ENCODE measurements at regions not wholly inside any gene's neighbourhood (a gene's known extent, or its start where the extent isn't known, plus 50 kb on each side); places are given as distances from the start of the nearest gene placed in this dataset.

GRCh38 chr10:88023676-88024075, 160.3 kb downstream of the PTEN start:
- no peak overlapping the region for H3K27ac ChIP-seq (replicated peaks; ENCODE audit: low read length)
- no peak overlapping the region for H3K9ac ChIP-seq (ENCODE audit: low read depth, low read length, poor library complexity)
- no peak overlapping the region for H2AFZ ChIP-seq (ENCODE audit: low read length)
- no peaks in the 10 kb centered on the region for H3K27me3 ChIP-seq (ENCODE audit: control insufficient read depth in 3 of 3, insufficient read depth in 3 of 3, low read depth in 1 of 3, low read length in 3 of 3)
- DNase-seq (ENCODE audit: low spot score), result no peak
- H3K4ac ChIP-seq (ENCODE audit: low read length), result no peak overlapping the region
- H3K9me3 ChIP-seq (replicated peaks in 1 of 2; ENCODE audit: control insufficient read depth in 2 of 2, insufficient read depth in 1 of 2, low read depth in 1 of 2, low read length in 2 of 2), result no peaks in the 10 kb centered on the region
- H3K4me2 ChIP-seq (ENCODE audit: insufficient read depth, low read length, poor library complexity, severe bottlenecking), result no peak overlapping the region
- H2BK15ac ChIP-seq (ENCODE audit: low read length), result no peak overlapping the region
- no peak overlapping the region for H4K91ac ChIP-seq (ENCODE audit: low read depth, low read length, poor library complexity)
- H2AK5ac ChIP-seq (ENCODE audit: low read depth, low read length), result no peak overlapping the region
- no peaks in the 10 kb centered on the region for H3K79me1 ChIP-seq (ENCODE audit: low read depth, low read length)
- no peak overlapping the region for H3K14ac ChIP-seq (ENCODE audit: low read length)
- H3K4me1 ChIP-seq (ENCODE audit: control insufficient read depth in 2 of 2, insufficient read depth in 1 of 2, low read depth in 1 of 2, low read length in 2 of 2), result no peaks in the 10 kb centered on the region
- H3K4me3 ChIP-seq (ENCODE audit: low read length in 2 of 2), result no peak overlapping the region
- WGBS, 2 donors (ENCODE audit: extremely low coverage in 2 of 2, insufficient read length in 2 of 2, insufficient replicate concordance in 1 of 2), result no CpG with 5 or more reads among the region's 1 CpG
- no peaks in the 10 kb centered on the region for H3K36me3 ChIP-seq (replicated peaks in 1 of 2; ENCODE audit: control insufficient read depth in 2 of 2, insufficient read depth in 2 of 2, low read length in 2 of 2)
- H3K23ac ChIP-seq (ENCODE audit: low read depth, low read length, poor library complexity), result no peak overlapping the region
- no peak overlapping the region for H3K18ac ChIP-seq (ENCODE audit: low read length)
- H2BK5ac ChIP-seq (ENCODE audit: low read length), result no peak overlapping the region
- H2BK120ac ChIP-seq (ENCODE audit: low read depth, low read length), result no peak overlapping the region
- H4K8ac ChIP-seq (ENCODE audit: low read depth, low read length), result no peak overlapping the region
- no peak overlapping the region for H2BK12ac ChIP-seq (ENCODE audit: low read length)

- no CpG with 5 or more reads among the region's 3 CpGs for WGBS, 2 donors (ENCODE audit: extremely low coverage in 2 of 2, insufficient read length in 2 of 2, insufficient replicate concordance in 1 of 2)
- no peaks in the 10 kb centered on the region for H3K36me3 ChIP-seq (replicated peaks in 1 of 2; ENCODE audit: control insufficient read depth in 2 of 2, insufficient read depth in 2 of 2, low read length in 2 of 2)
Measured at GRCh38 chr10:88026031-88026430, 162.6 kb downstream of the PTEN start.

DNA sequence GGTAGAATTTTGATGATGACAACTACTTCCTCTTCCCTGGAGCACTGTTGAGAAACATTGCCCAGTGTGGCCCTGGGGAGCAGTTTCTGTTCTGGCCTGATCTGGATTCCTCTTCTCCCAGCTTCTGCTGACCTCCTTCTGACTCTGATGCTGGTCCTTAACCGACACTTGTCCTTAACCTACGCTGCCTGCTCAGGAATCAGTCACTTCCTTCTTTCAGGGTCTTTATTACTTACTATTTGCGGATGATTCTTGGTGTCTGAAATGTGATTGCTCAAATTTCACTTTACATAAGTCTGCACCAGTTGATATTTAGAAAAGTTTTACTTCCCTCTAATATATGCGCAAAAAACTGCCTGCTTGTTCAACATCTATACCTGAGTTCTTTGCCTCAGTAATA, 164.1 kb downstream of the PTEN start:
- no CpG with 5 or more reads among the region's 4 CpGs for WGBS, 2 donors (ENCODE audit: extremely low coverage in 2 of 2, insufficient read length in 2 of 2, insufficient replicate concordance in 1 of 2)
- H3K9me3 ChIP-seq (replicated peaks in 1 of 2; ENCODE audit: control insufficient read depth in 2 of 2, insufficient read depth in 1 of 2, low read depth in 1 of 2, low read length in 2 of 2), result no peaks in the 10 kb centered on the region
- H3K4me1 ChIP-seq (ENCODE audit: control insufficient read depth in 2 of 2, insufficient read depth in 1 of 2, low read depth in 1 of 2, low read length in 2 of 2), result no peaks in the 10 kb centered on the region
- H3K4ac ChIP-seq (ENCODE audit: low read length), result no peak overlapping the region
- H3K9ac ChIP-seq (ENCODE audit: low read depth, low read length, poor library complexity), result no peak overlapping the region
- H4K8ac ChIP-seq (ENCODE audit: low read depth, low read length), result no peak overlapping the region
- H4K91ac ChIP-seq (ENCODE audit: low read depth, low read length, poor library complexity), result no peak overlapping the region
- H3K23ac ChIP-seq (ENCODE audit: low read depth, low read length, poor library complexity), result no peak overlapping the region
- no peak overlapping the region for H2BK12ac ChIP-seq (ENCODE audit: low read length)
- no peak overlapping the region for H3K27ac ChIP-seq (replicated peaks; ENCODE audit: low read length)
- H2AFZ ChIP-seq (ENCODE audit: low read length), result no peak overlapping the region
- no peak for DNase-seq (ENCODE audit: low spot score)
- H3K18ac ChIP-seq (ENCODE audit: low read length), result no peak overlapping the region
- H3K4me3 ChIP-seq (ENCODE audit: low read length in 2 of 2), result no peak overlapping the region
- no peak overlapping the region for H3K4me2 ChIP-seq (ENCODE audit: insufficient read depth, low read length, poor library complexity, severe bottlenecking)
- H3K14ac ChIP-seq (ENCODE audit: low read length), result no peak overlapping the region
- no peaks in the 10 kb centered on the region for H3K79me1 ChIP-seq (ENCODE audit: low read depth, low read length)
- no peaks in the 10 kb centered on the region for H3K36me3 ChIP-seq (replicated peaks in 1 of 2; ENCODE audit: control insufficient read depth in 2 of 2, insufficient read depth in 2 of 2, low read length in 2 of 2)
- H2BK120ac ChIP-seq (ENCODE audit: low read depth, low read length), result no peak overlapping the region
- no peak overlapping the region for H2AK5ac ChIP-seq (ENCODE audit: low read depth, low read length)
- no peak overlapping the region for H2BK15ac ChIP-seq (ENCODE audit: low read length)
- no peak overlapping the region for H2BK5ac ChIP-seq (ENCODE audit: low read length)
- H3K27me3 ChIP-seq (ENCODE audit: control insufficient read depth in 3 of 3, insufficient read depth in 3 of 3, low read depth in 1 of 3, low read length in 3 of 3), result no peaks in the 10 kb centered on the region

More at GRCh38 chr10:88026031-88026430, 162.6 kb downstream of the PTEN start:
- no peak for DNase-seq (ENCODE audit: low spot score)
- Histone ChIP-seq H2AFZ (ENCODE audit: low read length) (no peak overlapping the region), H2AK5ac (ENCODE audit: low read depth, low read length) (no peak overlapping the region), H3K23ac (ENCODE audit: low read depth, low read length, poor library complexity) (no peak overlapping the region), H4K91ac (ENCODE audit: low read depth, low read length, poor library complexity) (no peak overlapping the region), H3K4me2 (ENCODE audit: insufficient read depth, low read length, poor library complexity, severe bottlenecking) (no peak overlapping the region), H3K79me1 (ENCODE audit: low read depth, low read length) (no peaks in the 10 kb centered on the region), H3K4me1 (ENCODE audit: control insufficient read depth in 2 of 2, insufficient read depth in 1 of 2, low read depth in 1 of 2, low read length in 2 of 2) (no peaks in the 10 kb centered on the region), H3K18ac (ENCODE audit: low read length) (no peak overlapping the region), H3K9me3 (replicated peaks in 1 of 2; ENCODE audit: control insufficient read depth in 2 of 2, insufficient read depth in 1 of 2, low read depth in 1 of 2, low read length in 2 of 2) (no peaks in the 10 kb centered on the region), H2BK12ac (ENCODE audit: low read length) (no peak overlapping the region), H3K4me3 (ENCODE audit: low read length in 2 of 2) (no peak overlapping the region), H3K27ac (replicated peaks; ENCODE audit: low read length) (no peak overlapping the region), H2BK120ac (ENCODE audit: low read depth, low read length) (no peak overlapping the region), H4K8ac (ENCODE audit: low read depth, low read length) (no peak overlapping the region), H3K4ac (ENCODE audit: low read length) (no peak overlapping the region), H3K27me3 (ENCODE audit: control insufficient read depth in 3 of 3, insufficient read depth in 3 of 3, low read depth in 1 of 3, low read length in 3 of 3) (no peaks in the 10 kb centered on the region), H2BK15ac (ENCODE audit: low read length) (no peak overlapping the region), H3K9ac (ENCODE audit: low read depth, low read length, poor library complexity) (no peak overlapping the region), H2BK5ac (ENCODE audit: low read length) (no peak overlapping the region), H3K14ac (ENCODE audit: low read length) (no peak overlapping the region)

GRCh38 chr10:88028072-88028471, 164.6 kb downstream of the PTEN start:
- Histone ChIP-seq H2BK12ac (ENCODE audit: low read length) (no peak overlapping the region), H3K27ac (replicated peaks; ENCODE audit: low read length) (no peak overlapping the region), H2AK5ac (ENCODE audit: low read depth, low read length) (no peak overlapping the region), H3K36me3 (replicated peaks in 1 of 2; ENCODE audit: control insufficient read depth in 2 of 2, insufficient read depth in 2 of 2, low read length in 2 of 2) (no peaks in the 10 kb centered on the region), H2BK120ac (ENCODE audit: low read depth, low read length) (no peak overlapping the region), H3K4me3 (ENCODE audit: low read length in 2 of 2) (no peak overlapping the region), H3K4me1 (ENCODE audit: control insufficient read depth in 2 of 2, insufficient read depth in 1 of 2, low read depth in 1 of 2, low read length in 2 of 2) (no peaks in the 10 kb centered on the region), H3K9me3 (replicated peaks in 1 of 2; ENCODE audit: control insufficient read depth in 2 of 2, insufficient read depth in 1 of 2, low read depth in 1 of 2, low read length in 2 of 2) (no peaks in the 10 kb centered on the region), H4K91ac (ENCODE audit: low read depth, low read length, poor library complexity) (no peak overlapping the region), H2AFZ (ENCODE audit: low read length) (no peak overlapping the region), H3K14ac (ENCODE audit: low read length) (no peak overlapping the region), H3K4me2 (ENCODE audit: insufficient read depth, low read length, poor library complexity, severe bottlenecking) (no peak overlapping the region), H3K79me1 (ENCODE audit: low read depth, low read length) (no peaks in the 10 kb centered on the region), H3K27me3 (ENCODE audit: control insufficient read depth in 3 of 3, insufficient read depth in 3 of 3, low read depth in 1 of 3, low read length in 3 of 3) (no peaks in the 10 kb centered on the region), H3K18ac (ENCODE audit: low read length) (no peak overlapping the region), H4K8ac (ENCODE audit: low read depth, low read length) (no peak overlapping the region), H3K9ac (ENCODE audit: low read depth, low read length, poor library complexity) (no peak overlapping the region), H3K23ac (ENCODE audit: low read depth, low read length, poor library complexity) (no peak overlapping the region), H2BK15ac (ENCODE audit: low read length) (no peak overlapping the region), H2BK5ac (ENCODE audit: low read length) (no peak overlapping the region), H3K4ac (ENCODE audit: low read length) (no peak overlapping the region)
- WGBS, 2 donors (ENCODE audit: extremely low coverage in 2 of 2, insufficient read length in 2 of 2, insufficient replicate concordance in 1 of 2), result no CpG with 5 or more reads among the region's 1 CpG
- no peak for DNase-seq (ENCODE audit: low spot score)
